GM12873 (cell line): ENCODE measurements at regions not wholly inside any gene's neighbourhood (a gene's known extent, or its start where the extent isn't known, plus 50 kb on each side); places are given as distances from the start of the nearest gene placed in this dataset.

Experiments used
- CTCF ChIP-seq: IDR thresholded peaks from 2 replicates; pipeline ENCODE4 v1.5.1; 2012; ENCODE audit warnings: low read depth, mild to moderate bottlenecking, moderate library complexity, low read length, control low read depth; ENCODE audit not compliant: insufficient read depth; ENCODE audit errors: missing control alignments

- TF ChIP-seq CTCF: no peak
Measured at GRCh38 chr2:4368907-4369306, 665.5 kb downstream of the DCDC2C start.

DNA sequence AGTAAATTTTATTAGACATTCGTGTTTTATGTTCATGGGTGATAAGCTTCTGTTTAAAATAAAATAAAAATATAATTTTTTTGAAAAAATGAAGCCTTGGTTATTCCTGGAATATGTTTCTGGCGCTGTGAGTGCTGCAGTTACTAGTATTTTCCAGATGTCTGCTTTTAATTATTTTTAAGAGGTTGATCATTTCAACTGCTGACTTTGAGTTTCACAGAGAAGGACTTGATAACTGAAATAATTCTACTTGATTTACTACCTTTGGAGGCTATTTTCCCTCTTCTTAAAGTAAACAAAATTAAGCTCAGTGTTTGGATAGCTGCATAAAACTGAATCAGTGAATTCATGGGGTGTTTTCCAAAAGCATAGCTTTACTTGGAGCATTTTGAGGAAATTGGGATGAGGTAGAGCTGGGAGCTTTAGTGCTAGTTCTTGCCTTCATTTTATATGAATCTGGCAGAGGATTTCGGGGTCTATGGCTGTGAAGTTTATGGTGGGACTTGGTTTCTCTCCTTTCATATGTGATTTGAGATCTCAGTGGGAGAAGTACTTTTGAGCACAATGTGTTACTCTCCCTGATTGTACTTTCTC lies 666.5 kb downstream of the DCDC2C start:
- no peak for TF ChIP-seq CTCF

DNA sequence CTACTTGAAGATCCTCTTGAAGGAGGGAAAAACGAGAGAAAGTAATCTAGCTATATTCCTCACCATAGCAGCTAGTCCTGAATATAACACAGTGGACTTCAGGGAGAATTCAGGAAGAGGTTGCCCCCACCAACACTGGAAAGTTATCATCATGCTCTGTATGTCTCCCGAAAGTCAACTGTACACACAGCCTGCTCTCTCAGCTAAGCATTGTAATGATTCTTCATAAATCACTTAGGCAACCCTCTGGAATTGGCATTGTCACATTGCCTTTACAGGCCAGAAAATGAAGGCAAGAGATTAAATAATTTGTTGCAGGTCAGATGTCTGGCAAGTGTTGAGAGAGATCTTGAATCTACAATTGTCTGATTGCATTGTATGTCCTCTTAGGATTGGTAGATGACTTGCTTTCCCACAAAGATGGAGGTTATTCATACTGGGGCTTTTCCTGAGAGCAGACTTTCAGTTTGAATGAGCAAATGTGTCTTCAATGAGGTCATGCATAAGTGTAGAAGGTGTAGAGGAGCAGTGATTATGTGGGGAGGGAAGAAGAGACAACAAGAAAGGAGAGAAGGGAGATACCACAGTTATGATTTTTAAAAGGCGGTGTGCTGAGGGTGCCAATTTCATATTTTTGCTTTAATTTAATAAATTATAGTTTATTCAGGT lies 667.2 kb downstream of the DCDC2C start:
- TF ChIP-seq CTCF: no peak

- TF ChIP-seq CTCF: no peak
Measured at GRCh38 chr2:4381049-4381448, 677.7 kb downstream of the DCDC2C start.

- no peak for TF ChIP-seq CTCF
Measured at GRCh38 chr2:4381773-4382172, 678.4 kb downstream of the DCDC2C start.

DNA sequence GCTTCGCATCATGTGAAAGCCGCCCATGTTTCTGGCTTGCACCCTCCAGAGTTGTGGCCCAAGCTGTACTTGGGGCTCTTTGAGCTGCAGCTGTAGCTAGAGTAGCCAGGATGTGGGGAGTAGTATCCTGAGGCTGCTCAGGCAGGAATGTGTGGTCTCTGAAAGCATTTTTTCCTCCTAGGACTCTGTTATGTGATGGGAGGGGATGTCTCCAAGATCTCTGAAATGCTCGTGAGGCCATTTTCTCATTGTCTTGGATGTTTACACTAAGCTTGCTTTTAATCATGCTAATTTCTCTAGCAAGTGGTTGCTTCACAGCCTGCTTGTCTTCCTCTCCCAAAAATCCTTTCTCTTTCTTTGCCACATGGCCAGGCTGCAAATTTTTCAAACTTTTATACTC lies 687.6 kb downstream of the DCDC2C start:
- TF ChIP-seq CTCF: no peak

DNA sequence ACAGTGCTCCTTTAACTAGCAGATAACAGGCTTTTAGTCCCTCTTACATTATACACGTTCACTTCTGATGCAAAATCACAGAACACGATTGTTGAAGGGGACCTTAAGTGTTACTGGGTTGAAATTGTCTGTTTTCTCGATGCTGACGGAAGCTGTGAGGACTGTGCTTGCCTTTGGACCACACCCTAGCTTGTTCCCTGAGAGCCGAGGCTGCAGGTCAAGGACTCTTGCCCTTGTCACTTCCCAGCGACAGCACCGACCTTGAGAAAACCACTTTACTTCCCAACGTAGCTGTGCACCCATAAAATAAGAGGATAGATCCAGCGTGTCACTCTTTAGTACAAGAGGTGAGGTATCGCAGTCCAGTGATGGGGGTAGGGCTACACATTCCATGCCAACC lies 701.0 kb downstream of the DCDC2C start:
- TF ChIP-seq CTCF: no peak
